ENCODE measurements at regions not wholly inside any gene's neighbourhood (a gene's known extent, or its start where the extent isn't known, plus 50 kb on each side); places are given as distances from the start of the nearest gene placed in this dataset.
"Not testable (repeated sequence)": the region's sequence is repeated elsewhere in the genome, so short reads cannot be mapped to it uniquely, and the experiment has no call there.

DNA sequence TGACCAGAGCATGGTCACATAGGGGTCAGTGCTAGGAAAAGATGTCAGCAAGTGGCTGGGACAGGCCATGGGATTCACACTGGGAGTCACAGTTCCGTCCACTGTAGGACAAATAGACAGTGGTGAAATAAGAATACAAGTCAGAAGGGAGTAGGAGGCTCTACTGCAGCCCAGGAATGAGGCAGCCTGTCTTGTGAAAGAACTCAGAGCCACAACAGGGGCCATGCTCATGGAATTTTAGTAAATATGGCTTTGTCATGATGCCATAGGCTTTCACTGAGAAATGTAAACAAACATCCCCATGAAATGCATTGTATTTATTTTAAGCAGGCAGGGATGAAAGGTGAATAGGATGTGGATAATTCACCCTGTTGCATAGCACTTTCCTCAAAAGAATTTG is 504.3 kb downstream of the SOX11 start:
- DNase-seq (ENCODE audit: low read depth), result no peak

DNA sequence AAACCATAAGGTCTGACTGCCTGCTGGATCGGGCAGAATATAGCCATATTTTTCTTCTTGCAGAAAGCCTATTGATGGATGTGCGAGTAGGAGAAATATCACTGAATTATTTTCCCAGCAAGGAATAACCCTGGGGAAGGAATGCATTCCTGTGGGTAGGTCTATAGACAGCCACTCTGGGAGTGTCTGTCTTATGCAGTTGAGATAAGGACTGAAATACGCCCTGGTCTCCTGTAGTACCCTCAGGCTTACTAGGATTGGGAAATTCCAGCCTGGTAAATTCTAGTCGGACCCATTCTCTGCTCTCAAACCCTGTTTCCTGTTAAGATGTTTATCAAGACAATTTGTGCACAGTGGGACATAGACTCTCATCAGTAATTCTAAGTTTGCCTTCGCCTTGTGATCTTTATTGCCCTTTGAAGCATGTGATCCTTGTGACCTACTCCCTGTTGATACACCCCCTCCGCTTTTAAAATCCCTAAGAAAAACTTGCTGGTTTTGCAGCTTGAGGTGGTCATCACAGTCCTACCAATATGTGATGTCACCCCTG is 506.3 kb downstream of the SOX11 start:
- in situ Hi-C loops (cut with HindIII; ENCODE audit: low pct_unique_long_range_greater_than_20kb, low sequenced_read_pairs); DNase-seq (ENCODE audit: low read depth): not testable (repeated sequence)

More for the DNA sequence above, 504.3 kb downstream of the SOX11 start:
- in situ Hi-C loops (cut with HindIII; ENCODE audit: low pct_unique_long_range_greater_than_20kb, low sequenced_read_pairs), result no loop called here

DNA sequence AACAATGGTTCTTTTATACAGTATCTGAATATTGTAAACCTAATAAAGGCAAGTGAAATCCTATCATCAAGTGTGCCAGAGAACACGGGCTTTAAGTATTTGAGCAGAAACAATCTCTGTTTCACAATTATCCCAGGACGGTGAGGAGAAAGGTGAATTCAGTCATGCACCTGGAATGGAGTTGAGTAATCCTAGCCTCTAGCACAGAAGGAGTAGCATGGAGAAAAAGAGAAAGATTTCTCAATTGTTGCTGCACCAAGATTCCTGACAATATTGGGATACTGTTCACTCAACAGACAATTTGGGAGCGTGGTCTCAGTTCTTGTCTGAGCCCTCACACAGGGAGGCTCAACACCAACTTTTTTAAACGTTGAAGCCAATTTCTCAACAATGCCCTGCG is 510.6 kb downstream of the SOX11 start:
- in situ Hi-C loops (cut with HindIII; ENCODE audit: low pct_unique_long_range_greater_than_20kb, low sequenced_read_pairs), result no loop called here
- no peak for DNase-seq (ENCODE audit: low read depth)

DNA sequence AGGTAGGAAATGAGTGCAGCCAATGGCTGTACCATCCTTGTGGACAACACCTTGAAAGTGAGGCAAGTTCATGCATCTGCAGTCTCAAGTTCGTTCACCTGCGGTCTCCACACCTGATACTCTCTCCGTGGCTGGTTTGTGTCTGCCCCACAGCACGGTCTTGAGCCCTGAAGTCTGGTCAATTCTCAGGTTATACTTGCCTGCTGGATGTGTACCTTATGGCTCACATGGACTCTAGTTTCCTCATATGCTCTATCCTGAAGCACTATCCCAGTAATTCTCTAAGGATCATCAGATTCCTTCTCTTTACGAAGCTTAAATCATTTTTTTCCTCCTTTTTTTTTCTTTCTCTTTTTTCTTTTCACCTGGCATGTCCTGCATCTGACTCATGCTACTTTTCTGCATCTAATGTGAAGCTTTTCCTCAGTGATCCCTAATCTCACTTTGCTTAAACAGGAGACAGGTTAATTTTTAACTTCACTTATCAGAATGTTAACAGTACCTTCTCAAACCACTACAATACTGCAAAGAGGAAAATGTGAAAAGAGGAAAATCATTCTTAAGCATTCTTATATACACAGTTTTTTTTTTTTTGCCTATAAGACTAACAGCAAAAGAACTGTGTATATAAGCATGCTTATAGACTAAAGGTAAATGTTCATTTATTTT is 511.2 kb downstream of the SOX11 start:
- no peak for DNase-seq (ENCODE audit: low read depth)
- in situ Hi-C loops (cut with HindIII; ENCODE audit: low pct_unique_long_range_greater_than_20kb, low sequenced_read_pairs), result no loop called here

DNA sequence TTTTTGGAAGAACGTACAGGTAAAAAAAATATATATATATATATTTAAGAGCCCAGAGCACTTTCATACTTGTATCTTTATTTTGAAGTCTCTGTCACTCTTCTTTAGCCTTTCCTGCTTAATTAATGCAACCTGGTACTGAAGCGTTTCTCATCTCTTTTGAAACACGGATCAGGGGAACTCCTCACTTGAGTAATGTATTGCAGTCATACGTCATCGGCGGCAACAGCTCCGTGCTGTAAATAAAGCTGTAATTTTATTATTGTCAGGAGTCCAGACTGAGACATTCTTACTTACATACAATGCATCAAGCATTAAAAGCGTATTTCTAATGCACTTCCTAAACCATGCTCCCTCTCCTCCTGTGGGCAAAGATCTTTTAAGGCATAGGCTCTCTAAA is 514.7 kb downstream of the SOX11 start:
- in situ Hi-C loops (cut with HindIII; ENCODE audit: low pct_unique_long_range_greater_than_20kb, low sequenced_read_pairs), result no loop called here
- no peak for DNase-seq (ENCODE audit: low read depth)

DNA sequence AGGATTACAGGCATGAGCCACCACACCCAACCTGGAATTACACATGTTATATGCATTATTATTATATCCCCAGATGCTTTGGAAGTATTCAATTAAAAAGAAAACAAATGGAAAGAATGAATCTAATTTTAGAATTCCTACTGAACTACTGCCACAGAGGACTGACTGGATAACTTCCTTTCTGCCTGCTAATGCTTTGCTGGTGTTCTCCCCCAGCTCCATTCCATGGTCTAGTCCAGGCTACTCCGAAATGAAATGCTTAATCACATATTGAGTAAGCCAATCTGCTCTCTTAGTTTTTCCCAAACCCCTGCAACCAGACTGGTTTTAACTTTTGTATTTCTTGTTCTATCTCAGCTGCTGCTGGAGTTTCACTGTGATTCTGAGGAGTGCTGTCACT is 519.1 kb downstream of the SOX11 start:
- no peak for DNase-seq (ENCODE audit: low read depth)

DNA sequence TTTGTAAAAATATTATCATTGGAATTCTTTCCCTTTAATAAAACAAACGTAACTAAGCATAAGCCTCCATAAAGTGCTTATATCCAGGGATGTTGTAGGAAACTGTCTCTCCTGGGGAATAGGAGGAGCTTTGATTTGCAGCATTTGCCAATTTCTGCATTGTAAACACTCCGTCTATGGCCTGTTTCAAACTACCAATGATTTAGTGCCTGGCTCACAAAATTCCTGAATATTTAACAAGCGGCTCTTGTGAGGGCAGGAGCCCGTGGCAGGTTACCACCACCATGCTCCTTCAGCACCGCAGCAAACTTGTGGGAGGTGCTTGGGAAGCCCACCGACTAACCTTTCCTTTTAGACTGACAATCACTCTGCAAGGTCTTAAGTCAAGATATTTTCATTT is 520.3 kb downstream of the SOX11 start:
- DNase-seq (ENCODE audit: low read depth), result no peak
- in situ Hi-C loops (cut with HindIII; ENCODE audit: low pct_unique_long_range_greater_than_20kb, low sequenced_read_pairs), result no loop called here

More for the DNA sequence above, 519.1 kb downstream of the SOX11 start:
- in situ Hi-C loops (cut with HindIII; ENCODE audit: low pct_unique_long_range_greater_than_20kb, low sequenced_read_pairs), result no loop called here

DNA sequence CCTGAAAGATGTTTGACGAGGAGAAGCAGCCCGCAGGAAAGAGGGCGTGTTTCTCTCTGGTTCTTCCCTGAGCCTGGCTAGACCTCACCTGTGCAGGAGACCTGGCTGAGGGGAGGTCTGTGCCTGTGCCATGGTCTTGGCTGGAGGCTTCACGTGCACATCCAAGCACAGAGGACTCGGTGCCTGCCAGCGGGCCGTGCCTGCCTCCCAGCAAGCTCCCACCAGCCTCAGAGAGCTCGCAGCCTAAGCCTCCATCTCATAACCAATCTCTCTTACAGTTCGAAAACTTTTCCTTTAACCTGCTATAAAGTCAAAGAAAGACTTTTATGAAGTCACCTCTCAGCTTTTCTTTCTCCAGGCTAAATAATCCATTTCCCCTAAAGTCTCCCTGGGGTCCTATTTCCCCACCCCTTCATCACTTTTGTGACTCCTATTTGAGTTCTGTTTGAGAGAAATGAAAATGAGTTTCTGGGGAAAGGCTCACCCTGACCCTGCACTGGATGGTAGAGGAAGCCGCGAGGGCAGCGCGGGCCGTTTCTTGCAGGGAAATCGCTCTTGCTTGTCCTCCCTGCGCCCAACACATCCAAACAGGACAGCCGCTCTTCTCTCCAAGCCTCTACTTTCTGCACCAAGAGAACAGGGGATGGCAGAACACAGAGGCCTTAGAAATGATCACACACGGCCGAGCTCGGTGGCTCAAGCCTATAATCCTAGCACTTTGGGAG is 521.0 kb downstream of the SOX11 start:
- in situ Hi-C loops (cut with HindIII; ENCODE audit: low pct_unique_long_range_greater_than_20kb, low sequenced_read_pairs), result no loop called here
- DNase-seq (ENCODE audit: low read depth), result no peak

DNA sequence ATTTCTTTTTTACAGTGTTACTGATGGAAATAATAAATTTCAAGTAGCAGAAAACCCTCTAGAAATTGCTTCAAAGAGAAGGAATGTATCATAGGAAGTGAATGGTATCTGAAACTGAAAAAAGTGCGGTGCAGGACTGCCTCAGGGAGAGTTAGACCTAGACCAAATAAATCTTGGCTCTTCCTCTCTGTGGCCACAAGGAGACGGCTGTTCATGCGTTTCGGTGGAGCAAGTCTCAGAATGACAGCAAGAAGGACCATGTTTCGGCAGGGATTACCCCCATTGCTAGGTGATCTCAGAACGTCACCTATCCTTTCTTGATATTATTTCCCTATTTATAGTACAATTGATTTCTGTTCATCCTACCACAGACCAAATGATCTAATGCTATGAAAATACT is 522.3 kb downstream of the SOX11 start:
- DNase-seq (ENCODE audit: low read depth), result no peak
- in situ Hi-C loops (cut with HindIII; ENCODE audit: low pct_unique_long_range_greater_than_20kb, low sequenced_read_pairs), result no loop called here

DNA sequence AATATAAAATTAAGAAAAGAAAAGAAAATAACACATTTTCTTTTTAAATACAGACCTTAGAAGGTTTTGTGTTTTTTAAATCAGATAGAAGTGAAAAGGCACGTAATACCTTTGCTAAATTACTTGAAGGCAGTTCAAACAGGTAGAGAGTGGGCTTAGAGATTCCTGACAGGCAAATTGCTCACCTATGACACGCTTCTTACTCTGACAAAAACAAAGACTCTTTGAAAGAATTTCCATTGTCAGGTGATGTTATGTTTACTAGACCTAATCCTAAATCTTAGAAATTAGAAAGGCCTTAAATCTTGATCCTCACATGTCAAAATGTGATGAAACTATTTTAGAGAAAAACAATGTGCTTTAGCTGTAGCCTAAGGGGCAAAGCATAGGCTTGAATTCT is 522.9 kb downstream of the SOX11 start:
- in situ Hi-C loops (cut with HindIII; ENCODE audit: low pct_unique_long_range_greater_than_20kb, low sequenced_read_pairs), result no loop called here

DNA sequence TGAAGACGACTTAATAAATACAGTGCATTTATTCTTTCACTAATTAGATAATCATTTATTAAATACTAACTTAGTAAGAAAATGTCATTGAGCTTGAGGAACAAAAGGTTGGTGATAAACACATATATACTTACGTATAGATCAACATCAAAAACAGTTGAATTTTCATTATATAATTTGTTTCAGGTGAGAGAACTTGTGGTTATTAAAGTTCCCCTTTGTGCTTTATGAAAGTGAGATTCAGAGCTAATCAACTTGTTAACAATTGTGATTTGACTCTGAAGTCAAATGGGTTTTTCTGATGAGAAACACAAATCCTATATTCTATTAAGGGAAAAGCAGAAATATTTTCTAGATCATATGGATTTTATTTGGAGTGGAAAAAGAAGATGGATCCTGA is 524.0 kb downstream of the SOX11 start:
- in situ Hi-C loops (cut with HindIII; ENCODE audit: low pct_unique_long_range_greater_than_20kb, low sequenced_read_pairs), result no loop called here
- DNase-seq (ENCODE audit: low read depth), result no peak

More for the DNA sequence above, 522.9 kb downstream of the SOX11 start:
- DNase-seq (ENCODE audit: low read depth), result no peak

DNA sequence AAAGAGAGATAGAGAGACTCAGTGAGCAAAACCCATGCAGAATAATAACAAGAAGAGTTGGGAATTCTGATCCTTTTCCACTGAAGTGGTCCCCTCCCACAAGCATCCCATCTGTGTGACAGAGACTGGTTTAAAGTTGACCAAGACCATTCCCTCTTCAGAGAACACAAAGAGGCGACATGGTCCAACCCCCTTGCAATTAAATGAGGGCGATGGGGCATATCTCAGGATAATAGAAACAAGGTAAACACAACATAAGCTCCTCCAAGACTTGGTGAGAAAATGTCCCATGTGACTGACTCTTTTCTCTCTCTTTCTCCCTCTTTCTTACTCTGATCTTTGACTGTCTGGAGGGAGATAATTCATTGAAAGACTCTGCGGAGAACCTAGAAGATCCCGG is 526.7 kb downstream of the SOX11 start:
- in situ Hi-C loops (cut with HindIII; ENCODE audit: low pct_unique_long_range_greater_than_20kb, low sequenced_read_pairs), result no loop called here
- no peak for DNase-seq (ENCODE audit: low read depth)

DNA sequence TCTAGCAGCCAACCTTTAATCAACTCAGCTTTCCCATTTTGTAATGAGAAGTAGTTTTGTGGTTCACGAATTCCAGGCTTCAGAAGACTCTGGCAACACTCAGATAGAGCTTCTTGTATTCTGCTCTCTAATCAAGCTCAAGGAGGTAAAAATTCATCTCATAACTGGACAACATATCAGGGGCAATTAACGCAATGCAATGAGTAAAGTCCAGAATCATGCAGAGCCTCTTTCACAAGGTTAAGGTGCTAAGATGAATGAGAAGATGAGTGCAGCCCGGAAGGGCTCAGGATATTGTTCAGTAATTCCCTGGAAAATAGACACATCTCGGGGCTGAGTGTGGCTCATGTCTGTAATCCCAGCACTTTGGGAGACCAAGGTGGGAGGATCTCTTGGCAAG is 527.7 kb downstream of the SOX11 start:
- in situ Hi-C loops (cut with HindIII; ENCODE audit: low pct_unique_long_range_greater_than_20kb, low sequenced_read_pairs), result no loop called here
- no peak for DNase-seq (ENCODE audit: low read depth)

DNA sequence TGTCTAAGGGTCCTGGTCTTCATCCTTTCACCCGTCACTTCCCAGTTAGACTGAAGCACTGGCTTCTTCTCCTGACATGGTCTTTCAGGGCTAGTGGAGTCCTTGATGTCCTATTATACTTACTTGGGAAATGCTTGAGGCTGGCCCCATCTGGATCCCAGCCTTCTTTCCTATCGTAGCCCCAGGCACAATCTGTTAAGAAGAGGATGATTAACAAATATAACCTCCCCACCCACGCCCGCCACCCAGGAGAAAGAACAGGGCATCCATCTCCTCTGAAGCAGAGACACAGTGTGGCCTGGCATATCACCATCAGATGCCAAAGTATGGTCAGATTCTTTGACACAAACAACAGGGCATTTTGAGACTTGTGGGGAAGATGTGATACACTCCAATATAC is 530.1 kb downstream of the SOX11 start:
- in situ Hi-C loops (cut with HindIII; ENCODE audit: low pct_unique_long_range_greater_than_20kb, low sequenced_read_pairs), result no loop called here

DNA sequence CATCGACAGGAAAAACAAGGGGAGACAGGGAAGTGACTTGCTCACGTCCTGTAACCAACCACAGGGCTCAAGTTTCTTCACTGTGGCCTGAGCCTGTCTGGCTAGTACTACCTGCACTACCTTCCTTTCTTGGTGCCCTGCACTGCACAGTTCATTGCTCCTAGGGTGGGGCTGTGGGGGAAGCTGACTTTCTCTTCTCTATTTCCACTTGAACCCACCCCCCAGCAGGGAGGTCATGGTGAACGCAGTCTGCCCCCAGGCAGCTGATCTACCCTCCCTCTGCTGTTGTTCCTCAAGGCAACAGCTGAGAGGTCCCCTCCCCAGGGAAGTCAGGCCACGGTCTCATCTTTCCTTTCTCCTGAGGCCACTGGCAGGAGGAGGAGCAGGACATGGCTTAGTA is 532.1 kb downstream of the SOX11 start:
- no peak for DNase-seq (ENCODE audit: low read depth)
- in situ Hi-C loops (cut with HindIII; ENCODE audit: low pct_unique_long_range_greater_than_20kb, low sequenced_read_pairs), result no loop called here

More for the DNA sequence above, 530.1 kb downstream of the SOX11 start:
- no peak for DNase-seq (ENCODE audit: low read depth)

DNA sequence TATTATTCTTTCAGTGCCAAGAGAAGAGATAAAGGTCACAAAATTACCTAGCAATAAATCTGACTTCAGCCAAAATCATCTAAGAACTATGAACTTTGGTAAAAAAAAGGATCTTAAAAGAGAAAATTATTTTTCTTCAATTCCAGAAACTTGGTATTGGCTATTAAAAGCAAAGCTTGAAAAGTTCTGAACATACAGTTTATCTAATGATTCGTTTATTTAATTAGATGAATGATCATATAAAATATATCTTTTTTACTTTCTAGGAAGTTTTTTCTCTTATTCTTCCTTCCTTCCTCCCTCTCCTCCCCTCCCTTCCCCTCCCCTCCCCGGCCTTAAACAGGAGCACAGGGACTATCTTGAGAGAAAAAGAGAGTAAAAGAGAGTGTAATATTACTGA is 536.1 kb downstream of the SOX11 start:
- in situ Hi-C loops (cut with HindIII; ENCODE audit: low pct_unique_long_range_greater_than_20kb, low sequenced_read_pairs), result no loop called here
- no peak for DNase-seq (ENCODE audit: low read depth)

DNA sequence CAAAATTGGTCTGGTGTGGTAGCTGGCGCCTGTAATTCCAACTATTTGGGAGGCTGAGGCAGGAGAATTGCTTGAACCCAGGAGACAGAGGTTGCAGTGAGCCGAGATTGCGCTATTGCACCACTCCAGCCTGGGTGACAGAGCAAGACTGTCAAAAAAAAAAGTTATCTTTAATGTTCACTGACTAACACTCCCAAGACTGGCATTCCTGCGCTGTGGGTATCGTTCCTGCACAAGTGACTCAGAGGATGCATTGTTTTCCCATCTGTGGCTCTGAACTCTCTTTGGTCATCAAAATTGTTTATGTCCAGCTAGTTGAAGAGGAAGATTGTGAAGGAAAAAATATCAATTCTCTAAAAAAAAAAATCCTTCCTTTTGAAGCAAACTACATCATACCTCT is 539.0 kb downstream of the SOX11 start:
- no peak for DNase-seq (ENCODE audit: low read depth)
- in situ Hi-C loops (cut with HindIII; ENCODE audit: low pct_unique_long_range_greater_than_20kb, low sequenced_read_pairs), result no loop called here

DNA sequence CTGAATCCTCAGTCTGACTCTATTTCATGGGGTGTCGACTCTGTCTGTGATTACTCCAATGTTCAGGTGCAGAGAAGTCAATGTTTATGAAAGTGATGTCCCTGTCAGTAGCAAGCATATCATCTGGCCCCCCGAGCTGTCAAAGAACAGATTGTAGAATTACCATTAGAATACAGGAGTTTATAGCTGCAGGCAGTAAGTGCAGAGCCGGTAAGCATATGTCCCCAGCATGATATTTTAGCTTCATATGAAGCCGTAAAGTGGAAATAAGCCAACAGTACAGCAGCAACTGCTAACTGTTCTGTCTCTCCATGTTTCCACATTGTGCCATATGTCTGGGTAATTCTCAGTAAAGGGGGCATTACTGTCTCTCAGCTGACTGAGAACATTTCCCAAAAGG is 541.8 kb downstream of the SOX11 start:
- DNase-seq (ENCODE audit: low read depth), result no peak
- in situ Hi-C loops (cut with HindIII; ENCODE audit: low pct_unique_long_range_greater_than_20kb, low sequenced_read_pairs), result no loop called here

DNA sequence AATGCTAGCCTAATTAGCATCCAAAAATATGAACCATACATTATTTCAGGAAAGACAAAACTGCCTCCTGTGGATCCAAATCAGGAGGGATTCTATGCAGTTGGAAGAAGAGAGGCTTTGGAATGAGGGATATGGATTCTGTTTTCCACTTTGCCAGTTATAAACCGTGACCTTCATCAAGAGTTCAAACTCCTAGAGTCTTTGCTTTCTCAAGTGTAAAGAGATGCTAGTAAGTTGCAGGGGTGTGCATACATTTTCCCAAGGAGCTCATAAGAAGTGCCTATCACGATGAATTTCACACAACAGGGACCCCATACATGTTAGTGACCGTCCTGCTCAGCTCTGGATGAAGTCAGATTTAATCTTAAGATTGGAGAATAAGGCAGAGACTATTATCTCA is 542.5 kb downstream of the SOX11 start:
- DNase-seq (ENCODE audit: low read depth), result no peak
- in situ Hi-C loops (cut with HindIII; ENCODE audit: low pct_unique_long_range_greater_than_20kb, low sequenced_read_pairs), result no loop called here

DNA sequence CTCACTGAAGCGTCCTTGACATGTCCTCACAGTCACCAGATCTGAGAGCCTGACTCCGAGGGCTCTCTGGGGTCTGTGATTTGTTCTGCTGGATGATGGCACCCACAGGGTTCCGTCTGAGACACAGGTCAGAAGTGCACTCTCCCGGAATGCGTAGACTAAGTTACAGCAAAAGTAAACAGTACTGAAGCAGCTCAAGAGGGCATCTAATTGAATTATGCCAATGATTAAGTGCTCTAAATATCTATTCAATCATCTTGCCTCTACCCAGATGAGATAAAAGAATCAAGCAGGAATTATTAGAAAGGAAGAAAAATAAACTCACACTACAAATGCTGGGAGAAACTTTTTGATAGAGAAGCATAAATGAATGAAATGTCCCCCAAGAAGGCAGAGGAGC is 544.1 kb downstream of the SOX11 start:
- no peak for DNase-seq (ENCODE audit: low read depth)

More for the DNA sequence above, 544.1 kb downstream of the SOX11 start:
- in situ Hi-C loops (cut with HindIII; ENCODE audit: low pct_unique_long_range_greater_than_20kb, low sequenced_read_pairs), result no loop called here
